ENCODE measurements at regions not wholly inside any gene's neighbourhood (a gene's known extent, or its start where the extent isn't known, plus 50 kb on each side); places are given as distances from the start of the nearest gene placed in this dataset.

GRCh38 chr10:9734218-9734617, 1283.5 kb upstream of the CELF2 start:
- no peak for DNase-seq
- Histone ChIP-seq H3K4me3 (no peak overlapping the region), H3K27ac (no peak overlapping the region), H3K36me3 (no peaks in the 10 kb centered on the region), H3K27me3 (no peaks in the 10 kb centered on the region), H3K4me1 (no peaks in the 10 kb centered on the region), H3K9me3 (no peaks in the 10 kb centered on the region)
- no peak for TF ChIP-seq CTCF (IDR thresholded peaks at IDR 0.05)
- ATAC-seq: no peak
- intact Hi-C loops (cut with DNase I): no loop called here

GRCh38 chr10:9735731-9736130, 1281.9 kb upstream of the CELF2 start:
- ATAC-seq (no peak), DNase-seq (no peak)
- Histone ChIP-seq H3K4me1 (no peaks in the 10 kb centered on the region), H3K4me3 (no peak overlapping the region), H3K27me3 (no peaks in the 10 kb centered on the region), H3K27ac (no peak overlapping the region), H3K36me3 (no peaks in the 10 kb centered on the region), H3K9me3 (no peaks in the 10 kb centered on the region)
- intact Hi-C loops (cut with DNase I): no loop called here
- no peak for TF ChIP-seq CTCF (IDR thresholded peaks at IDR 0.05)

- no peak for ATAC-seq
- Histone ChIP-seq H3K4me1 (no peaks in the 10 kb centered on the region), H3K36me3 (no peaks in the 10 kb centered on the region), H3K27ac (no peak overlapping the region), H3K4me3 (no peak overlapping the region), H3K9me3 (no peaks in the 10 kb centered on the region), H3K27me3 (no peaks in the 10 kb centered on the region)
- TF ChIP-seq CTCF (IDR thresholded peaks at IDR 0.05): no peak
- intact Hi-C loops (cut with DNase I): no loop called here
- no peak for DNase-seq
These were observed 1274.0 kb upstream of the CELF2 start for GRCh38 chr10:9743639-9744038.

GRCh38 chr10:9745158-9745557, 1272.5 kb upstream of the CELF2 start:
- Histone ChIP-seq H3K27ac (no peak overlapping the region), H3K27me3 (no peaks in the 10 kb centered on the region), H3K4me1 (no peaks in the 10 kb centered on the region), H3K36me3 (no peaks in the 10 kb centered on the region), H3K4me3 (no peak overlapping the region), H3K9me3 (no peaks in the 10 kb centered on the region)
- TF ChIP-seq CTCF (IDR thresholded peaks at IDR 0.05): no peak
- intact Hi-C loops (cut with DNase I): no loop called here
- ATAC-seq (no peak), DNase-seq (no peak)

GRCh38 chr10:9757176-9757575, 1260.5 kb upstream of the CELF2 start:
- no peak for ATAC-seq

More at GRCh38 chr10:9757176-9757575, 1260.5 kb upstream of the CELF2 start:
- Histone ChIP-seq H3K9me3 (no peaks in the 10 kb centered on the region), H3K27me3 (no peaks in the 10 kb centered on the region), H3K4me3 (no peak overlapping the region), H3K4me1 (no peaks in the 10 kb centered on the region), H3K36me3 (no peaks in the 10 kb centered on the region), H3K27ac (no peak overlapping the region)
- no peak for TF ChIP-seq CTCF (IDR thresholded peaks at IDR 0.05)
- intact Hi-C loops (cut with DNase I): no loop called here
- no peak for DNase-seq
